Nephron progenitor cell (in vitro differentiated cells): ENCODE measurements at regions not wholly inside any gene's neighbourhood (a gene's known extent, or its start where the extent isn't known, plus 50 kb on each side); places are given as distances from the start of the nearest gene placed in this dataset.

ENCODE experiments used
- DNase-seq: peaks from one replicate; pipeline ENCODE4 v3.0.0; 2021
- H3K27ac Mint-ChIP-seq: 2 replicates; pipeline ENCODE4 v1.8.0; 2021; ENCODE audit warnings: mild to moderate bottlenecking, moderate library complexity, mixed read lengths
- H3K27me3 Mint-ChIP-seq: 2 replicates; pipeline ENCODE4 v1.8.0; 2021; ENCODE audit warnings: mild to moderate bottlenecking, low read depth, mixed read lengths; ENCODE audit not compliant: poor library complexity
- H3K36me3 Mint-ChIP-seq: 2 replicates; pipeline ENCODE4 v1.8.0; 2021; ENCODE audit warnings: low read depth, mixed read lengths
- H3K4me1 Mint-ChIP-seq: 2 replicates; pipeline ENCODE4 v1.8.0; 2021; ENCODE audit warnings: mixed read lengths
- H3K4me3 Mint-ChIP-seq: 2 replicates; pipeline ENCODE4 v1.8.0; 2021; ENCODE audit warnings: mild to moderate bottlenecking, moderate library complexity, mixed read lengths
- H3K9me3 Mint-ChIP-seq: 2 replicates; pipeline ENCODE4 v1.8.0; 2021; ENCODE audit warnings: mild to moderate bottlenecking, moderate library complexity, mixed read lengths
- TF ChIP-seq, protein P1 (sequence below): fragments of 200-600 bp; sonication (generic); IDR thresholded peaks from 2 replicates; pipeline ENCODE4 v1.5.0; 2021; ENCODE audit warnings: antibody characterized with exemption

DNA sequence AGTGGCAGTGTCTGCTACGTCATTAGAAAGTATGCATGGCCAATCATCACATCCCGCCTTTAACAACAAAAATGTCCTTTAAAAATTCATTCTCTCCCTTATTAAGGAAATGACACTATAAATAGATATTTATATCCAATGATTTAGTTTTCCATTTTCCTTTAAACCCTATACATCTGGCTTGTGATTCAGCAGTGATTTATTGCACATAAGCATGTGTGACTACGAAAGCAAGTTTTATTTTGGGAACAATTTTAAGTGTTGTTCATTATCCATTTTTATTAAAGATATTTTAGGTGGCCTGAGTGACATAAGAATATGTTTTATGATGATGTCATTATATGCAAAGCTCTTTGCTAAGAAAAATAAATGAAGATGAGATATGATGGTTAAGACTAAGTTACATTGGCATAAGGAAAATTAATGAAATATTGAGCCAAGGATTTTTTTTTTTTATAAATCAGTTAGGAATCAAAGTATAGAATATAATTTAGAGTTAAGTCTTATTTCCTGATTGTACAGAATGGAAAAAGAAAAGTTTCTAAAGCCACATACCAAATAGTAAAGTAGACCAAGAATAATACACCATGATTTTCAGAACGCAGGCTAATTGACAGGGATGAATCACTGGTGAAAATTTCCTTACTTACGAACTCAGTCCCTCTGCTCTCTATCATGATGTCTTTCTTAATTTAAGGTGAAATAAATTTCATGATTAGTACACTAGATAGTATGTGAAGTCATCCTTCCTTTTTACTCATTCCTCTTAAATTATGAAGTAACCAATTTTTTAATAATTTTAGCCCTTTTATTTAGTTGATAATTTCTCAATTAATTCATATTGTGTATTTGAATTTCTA is 822.4 kb downstream of the FAT4 start:
- Mint-ChIP-seq H3K27me3 (peaks cover 7% of the 10 kb centered on the region), H3K4me3 (no peak overlapping the region), H3K4me1 (no peaks in the 10 kb centered on the region), H3K27ac (no peak overlapping the region), H3K36me3 (no peaks in the 10 kb centered on the region), H3K9me3 (peaks cover 19% of the 10 kb centered on the region)
- DNase-seq = no peak
- TF ChIP-seq, protein P1, sequence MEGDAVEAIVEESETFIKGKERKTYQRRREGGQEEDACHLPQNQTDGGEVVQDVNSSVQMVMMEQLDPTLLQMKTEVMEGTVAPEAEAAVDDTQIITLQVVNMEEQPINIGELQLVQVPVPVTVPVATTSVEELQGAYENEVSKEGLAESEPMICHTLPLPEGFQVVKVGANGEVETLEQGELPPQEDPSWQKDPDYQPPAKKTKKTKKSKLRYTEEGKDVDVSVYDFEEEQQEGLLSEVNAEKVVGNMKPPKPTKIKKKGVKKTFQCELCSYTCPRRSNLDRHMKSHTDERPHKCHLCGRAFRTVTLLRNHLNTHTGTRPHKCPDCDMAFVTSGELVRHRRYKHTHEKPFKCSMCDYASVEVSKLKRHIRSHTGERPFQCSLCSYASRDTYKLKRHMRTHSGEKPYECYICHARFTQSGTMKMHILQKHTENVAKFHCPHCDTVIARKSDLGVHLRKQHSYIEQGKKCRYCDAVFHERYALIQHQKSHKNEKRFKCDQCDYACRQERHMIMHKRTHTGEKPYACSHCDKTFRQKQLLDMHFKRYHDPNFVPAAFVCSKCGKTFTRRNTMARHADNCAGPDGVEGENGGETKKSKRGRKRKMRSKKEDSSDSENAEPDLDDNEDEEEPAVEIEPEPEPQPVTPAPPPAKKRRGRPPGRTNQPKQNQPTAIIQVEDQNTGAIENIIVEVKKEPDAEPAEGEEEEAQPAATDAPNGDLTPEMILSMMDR = no peak

DNA sequence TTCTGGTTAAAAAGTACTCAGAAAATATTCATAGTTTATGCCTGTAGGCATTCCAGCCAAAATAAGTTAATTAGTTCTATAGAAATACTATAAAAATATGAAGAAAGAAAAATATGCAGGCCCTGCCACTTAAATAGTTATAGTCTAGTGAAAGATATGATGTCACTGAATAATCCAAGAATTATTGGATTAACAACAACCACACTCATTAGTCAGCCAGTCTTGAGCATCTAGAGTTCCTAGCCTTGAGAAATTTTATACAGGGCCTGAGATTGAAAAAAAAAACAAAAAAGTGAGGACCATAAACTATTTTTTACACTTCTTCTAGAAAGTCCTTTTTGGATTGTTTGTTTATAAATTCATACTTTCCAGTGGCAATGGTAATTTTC is 823.0 kb downstream of the FAT4 start:
- peaks cover 19% of the 10 kb centered on the region for H3K9me3 Mint-ChIP-seq
- H3K27me3 Mint-ChIP-seq = peaks cover 7% of the 10 kb centered on the region
- no peaks in the 10 kb centered on the region for H3K36me3 Mint-ChIP-seq
- no peaks in the 10 kb centered on the region for H3K4me1 Mint-ChIP-seq
- DNase-seq = no peak
- no peak overlapping the region for H3K27ac Mint-ChIP-seq
- TF ChIP-seq, protein P1 = no peak
- no peak overlapping the region for H3K4me3 Mint-ChIP-seq

DNA sequence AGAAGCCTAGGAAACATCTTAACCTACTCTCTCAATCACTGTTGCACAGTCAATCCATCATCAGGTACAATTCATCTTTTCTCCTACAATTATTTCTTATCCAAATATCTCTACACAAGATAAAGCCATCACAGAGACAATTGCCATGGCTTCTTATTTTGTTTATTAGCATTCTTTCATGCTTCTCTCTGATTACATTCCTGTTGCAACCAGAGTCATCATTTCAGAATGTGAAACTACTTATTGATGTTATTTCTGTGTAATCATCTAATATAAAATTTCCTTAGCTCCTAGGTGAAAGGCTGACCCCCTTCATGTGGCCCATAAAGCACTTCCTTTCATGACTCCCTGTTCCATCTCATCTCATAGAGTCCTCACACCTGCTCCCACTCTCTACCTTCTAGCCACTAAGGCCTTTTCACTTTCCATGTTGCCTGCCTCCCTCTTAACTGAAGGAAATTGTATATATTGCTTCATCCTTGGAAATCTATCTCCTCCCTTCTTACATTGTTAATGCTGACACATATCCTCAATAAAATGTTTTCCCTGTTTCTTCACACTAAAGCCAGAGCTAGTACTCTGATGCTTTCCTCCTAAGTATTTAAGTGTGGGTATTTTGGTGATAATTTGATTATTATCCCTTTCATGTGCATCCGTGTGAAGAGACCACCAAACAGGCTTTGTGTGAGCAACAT is 829.9 kb downstream of the FAT4 start:
- H3K27me3 Mint-ChIP-seq = no peaks in the 10 kb centered on the region
- TF ChIP-seq, protein P1 = no peak
- no peak for DNase-seq
- H3K4me1 Mint-ChIP-seq = peaks cover 9% of the 10 kb centered on the region
- H3K36me3 Mint-ChIP-seq = no peaks in the 10 kb centered on the region
- H3K4me3 Mint-ChIP-seq = no peak overlapping the region
- no peak overlapping the region for H3K27ac Mint-ChIP-seq
- peaks cover 15% of the 10 kb centered on the region for H3K9me3 Mint-ChIP-seq

DNA sequence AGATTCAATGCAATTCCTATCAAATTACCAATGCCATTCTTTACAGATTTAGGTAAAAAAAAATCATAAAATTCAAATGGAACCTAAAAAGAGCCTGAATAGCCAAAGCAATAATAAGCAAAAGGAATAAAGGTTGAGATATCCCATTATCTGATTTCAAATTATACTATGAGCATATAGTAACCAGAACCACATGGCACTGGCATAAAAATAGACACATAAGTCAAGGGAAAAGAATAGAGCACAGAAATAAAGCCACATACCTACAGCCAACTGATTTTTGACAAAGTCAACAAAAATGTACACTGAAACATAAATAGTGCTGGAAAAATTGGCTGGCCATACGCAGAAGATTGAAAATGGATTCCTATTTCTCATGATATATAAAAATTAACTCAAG is 853.7 kb downstream of the FAT4 start:
- Mint-ChIP-seq H3K36me3 (no peaks in the 10 kb centered on the region), H3K27ac (no peak overlapping the region), H3K27me3 (no peaks in the 10 kb centered on the region), H3K4me3 (no peak overlapping the region), H3K4me1 (no peaks in the 10 kb centered on the region), H3K9me3 (peaks cover 7% of the 10 kb centered on the region)
- no peak for DNase-seq
- TF ChIP-seq, protein P1 = no peak

DNA sequence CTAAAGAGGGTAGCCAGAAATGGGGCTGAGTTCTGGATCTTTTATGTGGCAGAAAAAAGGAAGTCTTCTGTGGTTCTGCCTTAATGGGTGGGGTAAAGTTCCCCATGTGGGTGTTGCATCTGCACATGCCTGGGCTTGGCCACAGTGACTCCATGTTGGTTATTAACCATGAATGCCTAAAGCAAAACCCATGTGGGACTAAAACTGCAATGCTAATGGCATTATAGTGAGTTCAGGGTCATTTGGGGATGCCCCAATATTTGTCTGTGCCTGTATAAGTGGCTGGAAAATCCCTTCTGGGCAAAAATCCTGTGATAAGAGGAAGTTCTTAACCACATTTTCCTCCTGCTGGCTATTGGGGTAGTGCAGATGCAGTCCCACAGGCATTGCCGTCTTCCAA is 857.4 kb downstream of the FAT4 start:
- H3K36me3 Mint-ChIP-seq = no peaks in the 10 kb centered on the region
- TF ChIP-seq, protein P1 = no peak
- no peaks in the 10 kb centered on the region for H3K27me3 Mint-ChIP-seq
- H3K4me3 Mint-ChIP-seq = no peak overlapping the region
- H3K9me3 Mint-ChIP-seq = no peaks in the 10 kb centered on the region
- no peaks in the 10 kb centered on the region for H3K4me1 Mint-ChIP-seq
- no peak for DNase-seq
- H3K27ac Mint-ChIP-seq = no peak overlapping the region
